SK-N-SH treated with all-trans-retinoic acid at 6 μM for 48 hours (cell line): ENCODE measurements at regions not wholly inside any gene's neighbourhood (a gene's known extent, or its start where the extent isn't known, plus 50 kb on each side); places are given as distances from the start of the nearest gene placed in this dataset.
A peak's percentile ranks its signal among the peaks of the same experiment; 100 is the strongest.

ENCODE experiments used
- ATAC-seq: fragments of 200-7000 bp; cut with Tn5 transposase; 3 replicates; pipeline ENCODE4 v1.9.1; 2020; ENCODE audit warnings: mild to moderate bottlenecking, moderate library complexity
- BACH2 ChIP-seq: fragments of 250-450 bp; sonication (Bioruptor Pico); IDR thresholded peaks from 2 replicates; pipeline ENCODE4 v1.9.0; 2021; ENCODE audit warnings: mild to moderate bottlenecking, borderline replicate concordance
- CREB5 ChIP-seq: fragments of 250-450 bp; sonication (Bioruptor Pico); IDR thresholded peaks from 2 replicates; pipeline ENCODE4 v1.5.1; 2020; ENCODE audit warnings: low read depth, mild to moderate bottlenecking, moderate library complexity
- CSDC2 ChIP-seq: fragments of 250-450 bp; sonication (Bioruptor Pico); IDR thresholded peaks from 2 replicates; pipeline ENCODE4 v1.5.0; 2020; ENCODE audit warnings: mild to moderate bottlenecking, moderate library complexity
- CSRNP3 ChIP-seq: fragments of 250-450 bp; sonication (Bioruptor Pico); IDR thresholded peaks from 2 replicates; pipeline ENCODE4 v1.5.1; 2021; ENCODE audit warnings: mild to moderate bottlenecking, moderate library complexity
- ESRRG ChIP-seq: fragments of 250-450 bp; sonication (Bioruptor Pico); IDR thresholded peaks from 2 replicates; pipeline ENCODE4 v1.6.1; 2021; ENCODE audit warnings: mild to moderate bottlenecking
- GLIS3 ChIP-seq: fragments of 250-450 bp; sonication (Bioruptor Pico); IDR thresholded peaks from 2 replicates; pipeline ENCODE4 v1.5.0; 2020; ENCODE audit warnings: mild to moderate bottlenecking, moderate library complexity
- ISL1 ChIP-seq: fragments of 250-450 bp; sonication (Bioruptor Pico); IDR thresholded peaks from 2 replicates; pipeline ENCODE4 v2.1.2; 2022; ENCODE audit warnings: mild to moderate bottlenecking, moderate library complexity
- OSR1 ChIP-seq: fragments of 250-450 bp; sonication (Bioruptor Pico); IDR thresholded peaks from 2 replicates; pipeline ENCODE4 v1.8.0; 2022; ENCODE audit warnings: moderate library complexity, mild to moderate bottlenecking, inconsistent platforms
- PATZ1 ChIP-seq: fragments of 250-450 bp; sonication (Bioruptor Pico); IDR thresholded peaks from 2 replicates; pipeline ENCODE4 v1.8.0; 2020; ENCODE audit warnings: mild to moderate bottlenecking, moderate library complexity, borderline replicate concordance
- PPARA ChIP-seq: fragments of 250-450 bp; sonication (Bioruptor Pico); IDR thresholded peaks from 2 replicates; pipeline ENCODE4 v1.5.0; 2020; ENCODE audit warnings: mild to moderate bottlenecking, borderline replicate concordance
- RARB ChIP-seq: fragments of 250-450 bp; sonication (Bioruptor Pico); IDR thresholded peaks from 2 replicates; pipeline ENCODE4 v1.8.0; 2021; ENCODE audit warnings: mild to moderate bottlenecking, moderate library complexity
- TCF4 ChIP-seq: fragments of 250-450 bp; sonication (Bioruptor Pico); IDR thresholded peaks from 2 replicates; pipeline ENCODE4 v1.8.0; 2021; ENCODE audit warnings: mild to moderate bottlenecking, moderate library complexity, borderline replicate concordance
- TSHZ2 ChIP-seq: fragments of 250-450 bp; sonication (Bioruptor Pico); IDR thresholded peaks from 2 replicates; pipeline ENCODE4 v1.5.0; 2020; ENCODE audit warnings: mild to moderate bottlenecking, moderate library complexity
- ZC3H10 ChIP-seq: fragments of 250-450 bp; sonication (Bioruptor Pico); IDR thresholded peaks from 2 replicates; pipeline ENCODE4 v1.5.1; 2021; ENCODE audit warnings: mild to moderate bottlenecking, moderate library complexity
- ZFP3 ChIP-seq: fragments of 250-450 bp; sonication (Bioruptor Pico); IDR thresholded peaks from 2 replicates; pipeline ENCODE4 v1.5.0; 2020; ENCODE audit warnings: mild to moderate bottlenecking, moderate library complexity
- ZFP30 ChIP-seq: fragments of 450-650 bp; formaldehyde crosslinking; IDR thresholded peaks from 2 replicates; pipeline ENCODE4 v1.5.0; 2022; ENCODE audit warnings: mild to moderate bottlenecking, moderate library complexity
- ZNF565 ChIP-seq: fragments of 450-650 bp; formaldehyde crosslinking; conservative IDR thresholded peaks from 2 replicates; pipeline ENCODE4 v1.5.0; 2020; ENCODE audit warnings: low read depth, mild to moderate bottlenecking, moderate library complexity
- ZNF70 ChIP-seq: fragments of 450-650 bp; formaldehyde crosslinking; IDR thresholded peaks from 2 replicates; pipeline ENCODE4 v1.5.0; 2020; ENCODE audit warnings: mild to moderate bottlenecking, moderate library complexity
- ZNF8 ChIP-seq: fragments of 450-650 bp; formaldehyde crosslinking; IDR thresholded peaks from 2 replicates; pipeline ENCODE4 v1.5.0; 2020; ENCODE audit warnings: mild to moderate bottlenecking, moderate library complexity

GRCh38 chr10:114729103-114729659 lies 71.1 kb upstream of the ABLIM1 start:
- peak; percentile 41; the same call in 1 of the 3 replicates for ATAC-seq
- no peak for TF ChIP-seq ZNF70 (CRISPR knock-in tag)
- TF ChIP-seq BACH2 (CRISPR knock-in tag): no peak
- no peak for TF ChIP-seq ZFP3
- TF ChIP-seq ZNF8 (CRISPR knock-in tag): 0 out of 2 replicates have a peak, but pooled peaks have one; percentile 9
- TF ChIP-seq PATZ1 (CRISPR knock-in tag): no peak
- TF ChIP-seq CSRNP3 (CRISPR knock-in tag): no peak
- TF ChIP-seq ISL1 (CRISPR knock-in tag): no peak
- peak; percentile 97 for TF ChIP-seq TCF4 (CRISPR knock-in tag)
- TF ChIP-seq ZFP30 (CRISPR knock-in tag): no peak
- no peak for TF ChIP-seq ZNF565
- TF ChIP-seq TSHZ2: peak; percentile 57; the same call in 1 of the 2 replicates
- no peak for TF ChIP-seq RARB (CRISPR knock-in tag)
- no peak for TF ChIP-seq ZC3H10 (CRISPR knock-in tag)
- no peak for TF ChIP-seq CSDC2 (CRISPR knock-in tag)
- TF ChIP-seq GLIS3 (CRISPR knock-in tag): no peak
- no peak for TF ChIP-seq PPARA (CRISPR knock-in tag)
- TF ChIP-seq OSR1 (CRISPR knock-in tag): no peak
- TF ChIP-seq ESRRG (CRISPR knock-in tag): no peak

- TF ChIP-seq CREB5 (CRISPR knock-in tag): no peak
- TF ChIP-seq ZFP3: no peak
- no peak for TF ChIP-seq ZNF8 (CRISPR knock-in tag)
- TF ChIP-seq PPARA (CRISPR knock-in tag): no peak
- no peak for TF ChIP-seq OSR1 (CRISPR knock-in tag)
- ATAC-seq: no peak
These were observed 72.2 kb upstream of the ABLIM1 start for GRCh38 chr10:114730291-114730690.

- TF ChIP-seq TCF4 (CRISPR knock-in tag) (no peak), PPARA (CRISPR knock-in tag) (no peak), PATZ1 (CRISPR knock-in tag) (no peak), OSR1 (CRISPR knock-in tag) (no peak), RARB (CRISPR knock-in tag) (no peak), ESRRG (CRISPR knock-in tag) (no peak), ZNF565 (no peak), ZFP3 (no peak)
- no peak for ATAC-seq
These were observed 74.9 kb upstream of the ABLIM1 start for GRCh38 chr10:114732931-114733330.
